Right lobe of liver (tissue), 6 donors: ENCODE measurements at regions not wholly inside any gene's neighbourhood (a gene's known extent, or its start where the extent isn't known, plus 50 kb on each side); places are given as distances from the start of the nearest gene placed in this dataset.

Experiments
- ATAC-seq, 4 donors: fragments of 200-7000 bp; cut with Tn5 transposase; one replicate each; pipeline ENCODE4 v1.9.1; 2020; ENCODE audit warnings: mild to moderate bottlenecking in 4 of 4, moderate library complexity in 4 of 4
- DNase-seq, 3 donors: peaks; one replicate each; pipeline ENCODE4 v3.0.0-alpha.2; 2020
- H3K27ac ChIP-seq, 3 donors: fragments of 200-600 bp; one replicate each; pipeline ENCODE4 v1.8.0; 2022
- H3K27me3 ChIP-seq, 2 donors: fragments of 200-600 bp; one replicate each; pipeline ENCODE4 v1.8.0; 2022
- H3K36me3 ChIP-seq, 4 donors: fragments of 200-600 bp; sonication (generic) in 1 of 4; one replicate each; pipeline versions ENCODE4 v1.5.1 to v1.8.0; 2017 to 2022; ENCODE audit warnings: control low read depth in 1 of 4
- H3K4me1 ChIP-seq, 4 donors: fragments of 200-600 bp; sonication (generic) in 1 of 4; one replicate each; pipeline versions ENCODE4 v1.5.1 to v1.8.0; 2017 to 2022; ENCODE audit warnings: control low read depth in 1 of 4
- H3K4me3 ChIP-seq, 3 donors: fragments of 200-600 bp; one replicate each; pipeline ENCODE4 v1.8.0; 2022
- H3K9me3 ChIP-seq, 4 donors: fragments of 200-600 bp; sonication (generic) in 1 of 4; one replicate each; pipeline versions ENCODE4 v1.5.1 to v1.8.0; 2017 to 2022; ENCODE audit warnings: control low read depth in 1 of 4
- POLR2A ChIP-seq: fragments of 450-650 bp; IDR thresholded peaks from one replicate; pipeline ENCODE4 v1.6.1; 2017; ENCODE audit warnings: antibody characterized with exemption, mild to moderate bottlenecking
- WGBS: methylation state at CpG from one replicate; pipeline ENCODE4 v1.1.6; 2018; ENCODE audit warnings: low coverage, low lambda C conversion rate; ENCODE audit not compliant: insufficient coverage; ENCODE audit errors: missing lambda C conversion rate; 5-methylcytosine and 5-hydroxymethylcytosine counted together
- intact Hi-C, 2 donors: fragments of 100-400 bp; cut with DNase I; formaldehyde crosslinking; loops; one replicate each; pipeline versions ENCODE4 v1.11.2 to v1.14.1; 2022
- TF ChIP-seq, protein P1 (sequence below), 4 donors: fragments of 200-600 bp in 3 of 4; fragments of 450-650 bp in 1 of 4; IDR thresholded peaks; one replicate each; pipeline versions ENCODE4 v1.5.1 to v1.8.0; 2016 to 2022; ENCODE audit warnings: antibody characterized with exemption in 4 of 4, mild to moderate bottlenecking in 2 of 4
- donor health status: DM: no; HTN: yes; CAD: no.
- donor health status: DM: no; HTN: no; CAD: no.
- donor health status: DM: no; HTN: no; CAD: no.
- donor health status: DM: no; HTN: yes; CAD: no.
- donor health status: DM: no; HTN: yes; CAD: no.

- Histone ChIP-seq H3K36me3 (no peaks in the 10 kb centered on the region), H3K4me1 (no peaks in the 10 kb centered on the region), H3K4me3 (no peak overlapping the region), H3K9me3 (no peaks in the 10 kb centered on the region), H3K27me3 (no peaks in the 10 kb centered on the region), H3K27ac (no peak overlapping the region)
- no peak for TF ChIP-seq POLR2A
- TF ChIP-seq, protein P1, sequence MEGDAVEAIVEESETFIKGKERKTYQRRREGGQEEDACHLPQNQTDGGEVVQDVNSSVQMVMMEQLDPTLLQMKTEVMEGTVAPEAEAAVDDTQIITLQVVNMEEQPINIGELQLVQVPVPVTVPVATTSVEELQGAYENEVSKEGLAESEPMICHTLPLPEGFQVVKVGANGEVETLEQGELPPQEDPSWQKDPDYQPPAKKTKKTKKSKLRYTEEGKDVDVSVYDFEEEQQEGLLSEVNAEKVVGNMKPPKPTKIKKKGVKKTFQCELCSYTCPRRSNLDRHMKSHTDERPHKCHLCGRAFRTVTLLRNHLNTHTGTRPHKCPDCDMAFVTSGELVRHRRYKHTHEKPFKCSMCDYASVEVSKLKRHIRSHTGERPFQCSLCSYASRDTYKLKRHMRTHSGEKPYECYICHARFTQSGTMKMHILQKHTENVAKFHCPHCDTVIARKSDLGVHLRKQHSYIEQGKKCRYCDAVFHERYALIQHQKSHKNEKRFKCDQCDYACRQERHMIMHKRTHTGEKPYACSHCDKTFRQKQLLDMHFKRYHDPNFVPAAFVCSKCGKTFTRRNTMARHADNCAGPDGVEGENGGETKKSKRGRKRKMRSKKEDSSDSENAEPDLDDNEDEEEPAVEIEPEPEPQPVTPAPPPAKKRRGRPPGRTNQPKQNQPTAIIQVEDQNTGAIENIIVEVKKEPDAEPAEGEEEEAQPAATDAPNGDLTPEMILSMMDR (IDR thresholded peaks at IDR 0.05): no peak
- intact Hi-C loops: no loop called here
- WGBS: 72% methylated on average over 2 of the region's 2 CpGs
- ATAC-seq: no peak
- DNase-seq: no peak
These were observed 217.4 kb downstream of the BARX2 start for GRCh38 chr11:129593098-129593497.

- no peaks in the 10 kb centered on the region for H3K36me3 ChIP-seq
- no peak for ATAC-seq
- DNase-seq: no peak
- WGBS: 31% methylated on average over 8 of the region's 9 CpGs
- no peaks in the 10 kb centered on the region for H3K4me1 ChIP-seq
- H3K27ac ChIP-seq: no peak overlapping the region
- intact Hi-C loops: no loop called here
- TF ChIP-seq, protein P1 (IDR thresholded peaks at IDR 0.05): no peak
- TF ChIP-seq POLR2A: no peak
- no peaks in the 10 kb centered on the region for H3K27me3 ChIP-seq
- no peaks in the 10 kb centered on the region for H3K9me3 ChIP-seq
- no peak overlapping the region for H3K4me3 ChIP-seq
These were observed 219.7 kb downstream of the BARX2 start for GRCh38 chr11:129595038-129595962.

GRCh38 chr11:129596351-129596750 lies 219.3 kb upstream of the TMEM45B start:
- Histone ChIP-seq H3K36me3 (no peaks in the 10 kb centered on the region), H3K27ac (no peak overlapping the region), H3K4me1 (no peaks in the 10 kb centered on the region), H3K4me3 (no peak overlapping the region), H3K9me3 (no peaks in the 10 kb centered on the region), H3K27me3 (no peaks in the 10 kb centered on the region)
- DNase-seq: no peak
- TF ChIP-seq, protein P1 (IDR thresholded peaks at IDR 0.05): no peak
- TF ChIP-seq POLR2A: no peak
- no peak for ATAC-seq
- intact Hi-C loops: no loop called here
- WGBS: 37% methylated on average over 2 of the region's 4 CpGs

- Histone ChIP-seq H3K4me3 (no peak overlapping the region), H3K27ac (no peak overlapping the region), H3K4me1 (no peaks in the 10 kb centered on the region), H3K27me3 (no peaks in the 10 kb centered on the region), H3K36me3 (no peaks in the 10 kb centered on the region), H3K9me3 (no peaks in the 10 kb centered on the region)
- ATAC-seq: no peak
- TF ChIP-seq, protein P1 (IDR thresholded peaks at IDR 0.05): no peak
- TF ChIP-seq POLR2A: no peak
- WGBS: 71% methylated on average over 1 of the region's 3 CpGs
- intact Hi-C loops: no loop called here
- DNase-seq: no peak
These were observed 217.3 kb upstream of the TMEM45B start for GRCh38 chr11:129598378-129598777.
